Fibroblast of skin of back (primary cell): ENCODE measurements at regions not wholly inside any gene's neighbourhood (a gene's known extent, or its start where the extent isn't known, plus 50 kb on each side); places are given as distances from the start of the nearest gene placed in this dataset.

Experiments used
- DNase-seq: peaks from one replicate; pipeline ENCODE4 v3.0.0-alpha.2; 2013

GRCh38 chr15:77702211-77702957 is 69.7 kb upstream of the LINGO1 start:
- peak; percentile 32 for DNase-seq

GRCh38 chr15:77698481-77698880 is 65.8 kb upstream of the LINGO1 start:
- no peak for DNase-seq

GRCh38 chr15:77697893-77698292 is 65.2 kb upstream of the LINGO1 start:
- DNase-seq = no peak

- DNase-seq = no peak
Observed at GRCh38 chr15:77696871-77697270, 64.2 kb upstream of the LINGO1 start.

GRCh38 chr15:77695961-77696582 is 63.4 kb upstream of the LINGO1 start:
- no peak for DNase-seq

- no peak for DNase-seq
Observed at GRCh38 chr15:77695548-77695947, 62.8 kb upstream of the LINGO1 start.

GRCh38 chr15:77693576-77693975 is 60.9 kb upstream of the LINGO1 start:
- no peak for DNase-seq

- DNase-seq = no peak
Observed at GRCh38 chr15:77692614-77693013, 59.9 kb upstream of the LINGO1 start.

GRCh38 chr15:77691607-77692006 is 58.9 kb upstream of the LINGO1 start:
- no peak for DNase-seq

GRCh38 chr15:77689821-77690220 is 57.1 kb upstream of the LINGO1 start:
- no peak for DNase-seq

- DNase-seq = no peak
Observed at GRCh38 chr15:77688693-77689092, 56.0 kb upstream of the LINGO1 start.

GRCh38 chr15:77688266-77688665 is 55.6 kb upstream of the LINGO1 start:
- no peak for DNase-seq

- no peak for DNase-seq
Observed at GRCh38 chr15:77685082-77685815, 52.5 kb upstream of the LINGO1 start.

GRCh38 chr15:77684341-77685081 is 51.8 kb upstream of the LINGO1 start:
- DNase-seq = no peak

- no peak for DNase-seq
Observed at GRCh38 chr15:77682564-77682963, 49.9 kb upstream of the LINGO1 start.
